HG02588 (cell line): ENCODE measurements at regions not wholly inside any gene's neighbourhood (a gene's known extent, or its start where the extent isn't known, plus 50 kb on each side); places are given as distances from the start of the nearest gene placed in this dataset.

Source experiments
- ATAC-seq: cut with Tn5 transposase; IDR thresholded peaks from one replicate; pipeline ENCODE4 v1.9.1; 2021; ENCODE audit warnings: mild to moderate bottlenecking, moderate library complexity; ENCODE audit not compliant: unreplicated experiment

GRCh38 chr11:87972133-87972532, 203.1 kb downstream of the RAB38 start:
- no peak for ATAC-seq

- no peak for ATAC-seq
These were observed 203.9 kb downstream of the RAB38 start for GRCh38 chr11:87971354-87971753.

- ATAC-seq, result no peak
These were observed 204.5 kb downstream of the RAB38 start for GRCh38 chr11:87970762-87971161.

GRCh38 chr11:87967459-87967858, 207.8 kb downstream of the RAB38 start:
- ATAC-seq, result no peak

GRCh38 chr11:87966694-87967093, 208.5 kb downstream of the RAB38 start:
- ATAC-seq, result no peak

- no peak for ATAC-seq
These were observed 209.0 kb downstream of the RAB38 start for GRCh38 chr11:87966216-87966615.

- ATAC-seq, result no peak
These were observed 213.6 kb downstream of the RAB38 start for GRCh38 chr11:87961606-87962005.

- ATAC-seq, result no peak
These were observed 217.3 kb downstream of the RAB38 start for GRCh38 chr11:87957961-87958360.

- ATAC-seq, result no peak
These were observed 220.8 kb downstream of the RAB38 start for GRCh38 chr11:87954476-87954875.

- ATAC-seq, result no peak
These were observed 232.5 kb downstream of the RAB38 start for GRCh38 chr11:87942786-87943185.

GRCh38 chr11:87934182-87934581, 241.1 kb downstream of the RAB38 start:
- ATAC-seq, result no peak

- no peak for ATAC-seq
These were observed 248.8 kb downstream of the RAB38 start for GRCh38 chr11:87926250-87926970.

GRCh38 chr11:87924125-87924524, 251.1 kb downstream of the RAB38 start:
- no peak for ATAC-seq

GRCh38 chr11:87917111-87917510, 258.1 kb downstream of the RAB38 start:
- ATAC-seq, result no peak

GRCh38 chr11:87909178-87909577, 266.1 kb downstream of the RAB38 start:
- ATAC-seq, result no peak

- no peak for ATAC-seq
These were observed 267.2 kb downstream of the RAB38 start for GRCh38 chr11:87908086-87908485.

- ATAC-seq, result no peak
These were observed 271.9 kb downstream of the RAB38 start for GRCh38 chr11:87903345-87903744.

GRCh38 chr11:87901341-87901740, 273.9 kb downstream of the RAB38 start:
- ATAC-seq, result no peak

GRCh38 chr11:87897921-87898320, 277.3 kb downstream of the RAB38 start:
- ATAC-seq, result no peak

GRCh38 chr11:87897071-87897470, 278.2 kb downstream of the RAB38 start:
- no peak for ATAC-seq

GRCh38 chr11:87894961-87895360, 280.3 kb downstream of the RAB38 start:
- no peak for ATAC-seq

- ATAC-seq, result no peak
These were observed 283.0 kb downstream of the RAB38 start for GRCh38 chr11:87892291-87892690.

GRCh38 chr11:87889126-87889525, 286.1 kb downstream of the RAB38 start:
- no peak for ATAC-seq
